Epithelial cell of proximal tubule (primary cell): ENCODE measurements at regions not wholly inside any gene's neighbourhood (a gene's known extent, or its start where the extent isn't known, plus 50 kb on each side); places are given as distances from the start of the nearest gene placed in this dataset.

Experiments used
- DNase-seq: peaks from one replicate; pipeline ENCODE4 v3.0.0-alpha.2; 2011; ENCODE audit warnings: low read depth
- H3K4me3 ChIP-seq: 2 replicates; pipeline ENCODE4 v1.5.1; 2011; ENCODE audit warnings: low read depth, mild to moderate bottlenecking, low read length
- CTCF ChIP-seq: conservative IDR thresholded peaks from 2 replicates; pipeline ENCODE4 v1.5.1; 2012; ENCODE audit warnings: low read depth, mild to moderate bottlenecking, low read length

GRCh38 chr18:47311585-47311984, 60.1 kb upstream of the SKOR2 start:
- no peak overlapping the region for H3K4me3 ChIP-seq
- no peak for TF ChIP-seq CTCF
- DNase-seq, result no peak
